Duodenal mucosa (tissue), 2 donors: ENCODE measurements at regions not wholly inside any gene's neighbourhood (a gene's known extent, or its start where the extent isn't known, plus 50 kb on each side); places are given as distances from the start of the nearest gene placed in this dataset.

Experiments used
- H3K27ac ChIP-seq: one replicate; pipeline ENCODE4 v1.7.0; 2013; ENCODE audit warnings: low read depth, low read length
- H3K27me3 ChIP-seq, 2 donors: one replicate each; pipeline ENCODE4 v1.7.0; 2013; ENCODE audit warnings: low read length in 2 of 2, control low read depth in 1 of 2; ENCODE audit not compliant: insufficient read depth in 2 of 2, control insufficient read depth in 1 of 2
- H3K36me3 ChIP-seq, 2 donors: one replicate each; pipeline ENCODE4 v1.7.0; 2013; ENCODE audit warnings: low read length in 2 of 2, control low read depth in 1 of 2; ENCODE audit not compliant: insufficient read depth in 2 of 2, control insufficient read depth in 1 of 2
- H3K4me1 ChIP-seq, 2 donors: one replicate each; pipeline ENCODE4 v1.7.0; 2013; ENCODE audit warnings: low read length in 2 of 2, control low read depth in 1 of 2; ENCODE audit not compliant: insufficient read depth in 2 of 2, control insufficient read depth in 1 of 2
- H3K4me3 ChIP-seq, 2 donors: one replicate each; pipeline ENCODE4 v1.7.0; 2013; ENCODE audit warnings: low read length in 2 of 2, low read depth in 1 of 2
- H3K9ac ChIP-seq, 2 donors: one replicate each; pipeline ENCODE4 v1.7.0; 2013; ENCODE audit warnings: low read length in 2 of 2, low read depth in 1 of 2
- H3K9me3 ChIP-seq, 2 donors: one replicate each; pipeline ENCODE4 v1.7.0; 2013; ENCODE audit warnings: low read length in 2 of 2, control low read depth in 1 of 2; ENCODE audit not compliant: control insufficient read depth in 1 of 2

DNA sequence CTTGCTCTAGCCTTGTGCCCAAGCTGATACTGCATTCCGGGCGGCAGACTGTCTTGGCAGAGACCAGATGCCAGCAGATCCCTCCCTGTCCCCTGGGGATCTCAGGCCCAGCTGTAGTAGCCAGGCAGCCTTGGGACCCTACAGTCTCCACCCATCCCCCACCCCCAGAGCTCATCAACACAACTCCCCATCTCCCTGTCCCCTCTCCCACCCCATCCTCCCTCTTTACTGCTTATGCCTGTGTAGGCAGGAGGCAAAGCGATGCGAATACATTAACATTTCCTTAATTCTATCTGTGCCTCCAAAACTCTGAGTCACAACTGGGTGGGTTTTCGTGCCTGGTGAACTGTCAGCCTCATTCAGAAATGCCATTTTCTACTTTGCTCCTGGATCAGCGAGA lies 547.6 kb downstream of the BUD13 start:
- H3K4me3 ChIP-seq = no peak overlapping the region
- H3K27ac ChIP-seq = no peak overlapping the region
- no peaks in the 10 kb centered on the region for H3K36me3 ChIP-seq
- no peaks in the 10 kb centered on the region for H3K9me3 ChIP-seq
- no peak overlapping the region for H3K9ac ChIP-seq
- H3K27me3 ChIP-seq = no peaks in the 10 kb centered on the region
- peaks cover 0 to 9% of the 10 kb centered on the region in 2 donors for H3K4me1 ChIP-seq

DNA sequence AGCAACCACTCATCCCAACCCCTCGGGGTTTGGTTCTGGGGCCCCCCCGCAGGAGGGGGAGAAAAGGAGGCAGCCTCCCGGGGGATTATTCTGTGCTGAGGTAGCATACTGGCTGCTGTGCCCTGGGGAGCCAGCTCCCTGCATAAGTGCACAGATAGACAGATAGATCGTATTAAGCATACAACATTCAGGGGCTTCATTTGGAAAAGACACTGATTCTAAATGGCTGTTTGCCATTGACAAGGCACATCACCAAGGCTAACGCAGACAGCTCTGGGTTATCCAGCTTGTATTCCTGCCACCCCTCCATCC lies 547.9 kb downstream of the BUD13 start:
- H3K27me3 ChIP-seq = no peaks in the 10 kb centered on the region
- H3K9ac ChIP-seq = no peak overlapping the region
- no peak overlapping the region for H3K27ac ChIP-seq
- peaks cover 0 to 9% of the 10 kb centered on the region in 2 donors for H3K4me1 ChIP-seq
- no peak overlapping the region for H3K4me3 ChIP-seq
- H3K36me3 ChIP-seq = no peaks in the 10 kb centered on the region
- no peaks in the 10 kb centered on the region for H3K9me3 ChIP-seq

DNA sequence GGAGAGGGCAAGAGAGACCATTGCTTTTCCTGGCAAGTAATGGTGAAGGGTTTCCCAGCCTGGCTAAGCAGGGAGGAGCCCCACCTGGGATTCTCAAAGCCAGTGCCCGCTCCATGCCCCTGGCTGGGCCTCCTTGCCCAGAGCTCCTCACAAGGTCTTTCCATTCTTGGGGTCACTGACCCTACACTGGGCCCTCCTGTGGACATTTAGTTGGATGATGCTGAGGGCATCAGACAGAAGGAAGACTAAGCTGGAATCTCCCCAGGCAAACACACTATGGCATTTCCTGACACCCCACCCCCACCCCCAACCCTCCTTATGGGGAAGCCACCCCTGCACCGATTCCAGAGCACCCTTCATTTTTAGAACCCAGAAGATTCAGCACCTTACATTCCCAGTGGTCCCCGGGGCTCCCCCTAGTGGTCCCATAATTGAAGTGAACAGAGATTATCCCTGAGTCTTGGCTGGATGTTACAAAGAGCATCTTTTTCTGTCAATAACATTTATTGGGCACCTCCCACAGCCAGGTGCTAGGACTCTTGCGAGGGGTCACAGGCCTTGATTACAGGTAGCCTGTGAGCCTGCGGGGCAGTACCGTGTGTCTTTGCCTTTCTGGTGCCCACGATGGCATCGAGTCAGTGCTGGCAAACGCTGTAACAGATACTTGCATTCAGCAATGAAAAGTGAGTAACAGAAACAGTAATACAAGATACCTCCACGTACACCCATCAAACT lies 548.5 kb downstream of the BUD13 start:
- Histone ChIP-seq H3K4me1 (peaks cover under 1 to 9% of the 10 kb centered on the region in 2 donors), H3K4me3 (no peak overlapping the region), H3K27me3 (no peaks in the 10 kb centered on the region), H3K27ac (no peak overlapping the region), H3K36me3 (no peaks in the 10 kb centered on the region), H3K9ac (no peak overlapping the region), H3K9me3 (no peaks in the 10 kb centered on the region)

DNA sequence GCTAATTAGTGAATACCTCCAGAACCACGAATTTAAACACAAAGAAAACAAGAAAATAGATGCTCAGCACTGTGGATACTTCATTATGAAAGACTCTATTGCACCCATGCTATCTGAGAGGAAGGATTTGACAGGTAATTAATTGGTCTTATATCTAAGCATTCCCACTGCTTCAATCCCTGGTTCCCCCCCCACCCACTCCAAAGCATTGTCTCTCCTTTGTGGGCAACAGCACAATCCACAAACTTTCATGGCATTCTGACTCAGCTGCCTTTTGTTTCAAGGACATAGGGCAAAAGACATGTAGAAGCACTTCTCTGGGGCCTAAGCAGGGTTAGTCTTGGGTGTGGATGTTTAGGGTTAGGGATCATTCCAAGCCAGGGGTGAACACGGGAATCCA lies 551.4 kb downstream of the BUD13 start:
- no peak overlapping the region for H3K9ac ChIP-seq
- H3K4me1 ChIP-seq = peaks cover 4 to 9% of the 10 kb centered on the region in 2 donors
- no peaks in the 10 kb centered on the region for H3K36me3 ChIP-seq
- H3K27ac ChIP-seq = no peak overlapping the region
- H3K9me3 ChIP-seq = no peaks in the 10 kb centered on the region
- H3K27me3 ChIP-seq = no peaks in the 10 kb centered on the region
- no peak overlapping the region for H3K4me3 ChIP-seq

GRCh38 chr11:116219171-116219635 lies 553.6 kb downstream of the BUD13 start:
- Histone ChIP-seq H3K9me3 (no peaks in the 10 kb centered on the region), H3K4me1 (peaks cover 0 to 4% of the 10 kb centered on the region in 2 donors), H3K9ac (no peak overlapping the region), H3K4me3 (no peak overlapping the region), H3K27me3 (no peaks in the 10 kb centered on the region), H3K36me3 (no peaks in the 10 kb centered on the region), H3K27ac (no peak overlapping the region)

- Histone ChIP-seq H3K4me3 (no peak overlapping the region), H3K9me3 (no peaks in the 10 kb centered on the region), H3K9ac (no peak overlapping the region), H3K36me3 (no peaks in the 10 kb centered on the region), H3K27me3 (no peaks in the 10 kb centered on the region), H3K27ac (no peak overlapping the region), H3K4me1 (peaks cover 0 to 4% of the 10 kb centered on the region in 2 donors)
Observed at GRCh38 chr11:116217441-116217840, 555.3 kb downstream of the BUD13 start.

- Histone ChIP-seq H3K9me3 (no peaks in the 10 kb centered on the region), H3K4me3 (no peak overlapping the region), H3K36me3 (no peaks in the 10 kb centered on the region), H3K4me1 (peaks cover 0 to 4% of the 10 kb centered on the region in 2 donors), H3K9ac (no peak overlapping the region), H3K27me3 (no peaks in the 10 kb centered on the region), H3K27ac (no peak overlapping the region)
Observed at GRCh38 chr11:116217006-116217405, 555.8 kb downstream of the BUD13 start.

- H3K4me3 ChIP-seq = no peak overlapping the region
- no peaks in the 10 kb centered on the region for H3K36me3 ChIP-seq
- H3K27me3 ChIP-seq = no peaks in the 10 kb centered on the region
Observed at GRCh38 chr11:116215471-116216113, 557.2 kb downstream of the BUD13 start.

DNA sequence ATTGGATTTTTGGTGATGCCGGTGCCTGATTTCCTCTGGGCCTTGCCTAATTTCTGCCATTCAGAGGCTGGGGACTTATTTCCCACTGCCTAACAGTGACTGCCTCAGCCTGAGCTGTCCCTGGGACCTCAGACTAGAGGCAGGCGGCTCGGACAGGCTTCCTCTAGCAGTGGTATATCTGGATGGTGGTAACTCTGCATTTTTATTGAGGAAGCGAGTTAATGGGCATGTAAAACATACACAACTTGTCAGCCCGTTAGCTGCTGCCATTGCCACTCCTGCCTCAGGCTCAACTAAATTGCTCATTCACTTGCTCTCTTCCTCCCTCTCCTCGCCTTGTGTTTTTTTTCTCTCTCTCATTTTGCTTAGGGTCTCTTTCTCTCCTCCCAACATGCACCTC lies 561.6 kb downstream of the BUD13 start:
- Histone ChIP-seq H3K36me3 (no peaks in the 10 kb centered on the region), H3K27ac (no peak overlapping the region), H3K4me3 (no peak overlapping the region), H3K9me3 (no peaks in the 10 kb centered on the region), H3K4me1 (no peaks in the 10 kb centered on the region), H3K27me3 (no peaks in the 10 kb centered on the region), H3K9ac (no peak overlapping the region)

More at GRCh38 chr11:116215471-116216113, 557.2 kb downstream of the BUD13 start:
- H3K27ac ChIP-seq = no peak overlapping the region
- H3K4me1 ChIP-seq = peaks cover 0 to 4% of the 10 kb centered on the region in 2 donors
- no peak overlapping the region for H3K9ac ChIP-seq
- H3K9me3 ChIP-seq = no peaks in the 10 kb centered on the region

DNA sequence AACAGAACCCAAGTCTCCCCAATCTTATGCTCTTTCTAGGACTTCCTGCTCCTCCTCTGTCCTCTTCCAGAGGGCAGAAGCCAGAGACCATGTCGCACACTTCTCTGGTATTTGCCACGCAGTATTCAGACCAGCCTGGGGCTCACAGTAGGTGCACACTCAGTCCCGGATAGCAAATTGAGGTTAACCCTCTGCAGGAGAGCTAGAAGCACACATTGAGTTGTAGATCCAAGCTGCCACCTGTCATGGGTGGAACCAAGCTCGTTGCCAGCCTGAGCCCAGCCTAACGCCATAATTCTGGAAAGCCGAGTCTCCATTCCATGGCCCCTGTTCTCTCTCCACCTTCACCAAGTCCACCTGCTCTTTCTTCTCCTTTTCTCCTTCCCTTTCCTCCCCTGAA lies 562.1 kb downstream of the BUD13 start:
- Histone ChIP-seq H3K27ac (no peak overlapping the region), H3K27me3 (no peaks in the 10 kb centered on the region), H3K9me3 (no peaks in the 10 kb centered on the region), H3K4me3 (no peak overlapping the region), H3K9ac (no peak overlapping the region), H3K36me3 (no peaks in the 10 kb centered on the region), H3K4me1 (no peaks in the 10 kb centered on the region)
